GM18909 (cell line): ENCODE measurements at regions not wholly inside any gene's neighbourhood (a gene's known extent, or its start where the extent isn't known, plus 50 kb on each side); places are given as distances from the start of the nearest gene placed in this dataset.

ENCODE experiments used
- ATAC-seq: cut with Tn5 transposase; IDR thresholded peaks from one replicate; pipeline ENCODE4 v1.9.1; 2021; ENCODE audit warnings: mild to moderate bottlenecking; ENCODE audit not compliant: unreplicated experiment, poor library complexity

GRCh38 chr20:48317578-48317977 lies 510.2 kb downstream of the PREX1 start:
- ATAC-seq = no peak

DNA sequence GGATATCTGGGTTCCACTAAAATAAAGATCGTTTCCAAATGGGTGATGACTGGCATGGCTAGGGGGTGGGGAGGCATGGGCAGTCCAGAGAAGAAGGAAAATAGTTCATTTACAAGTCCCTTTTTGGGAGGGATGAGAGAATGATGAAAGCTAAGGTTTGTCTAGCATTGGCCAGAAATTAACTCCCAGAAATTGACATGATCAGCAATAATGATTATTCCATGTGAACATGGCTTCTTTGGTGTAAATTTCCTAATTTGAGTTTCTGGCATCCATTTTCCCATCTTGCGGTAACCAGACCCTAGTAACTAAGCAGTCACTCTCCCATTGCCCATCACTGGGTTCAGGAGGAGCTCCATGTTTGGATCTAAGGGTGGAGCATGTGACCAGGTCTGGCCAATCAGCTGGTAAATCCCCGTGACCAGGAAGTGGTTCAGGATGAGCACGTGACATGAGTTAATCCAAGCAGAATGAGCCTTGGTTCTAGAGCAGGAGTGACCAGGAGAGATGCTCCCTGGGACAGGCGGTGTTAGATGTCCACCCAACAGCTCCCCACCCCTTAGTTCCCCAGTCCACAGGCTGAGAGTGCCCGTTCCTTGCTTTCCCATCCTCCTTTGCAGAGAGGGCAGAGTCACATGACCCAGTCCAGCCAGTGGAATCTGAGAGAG lies 512.7 kb downstream of the PREX1 start:
- no peak for ATAC-seq

DNA sequence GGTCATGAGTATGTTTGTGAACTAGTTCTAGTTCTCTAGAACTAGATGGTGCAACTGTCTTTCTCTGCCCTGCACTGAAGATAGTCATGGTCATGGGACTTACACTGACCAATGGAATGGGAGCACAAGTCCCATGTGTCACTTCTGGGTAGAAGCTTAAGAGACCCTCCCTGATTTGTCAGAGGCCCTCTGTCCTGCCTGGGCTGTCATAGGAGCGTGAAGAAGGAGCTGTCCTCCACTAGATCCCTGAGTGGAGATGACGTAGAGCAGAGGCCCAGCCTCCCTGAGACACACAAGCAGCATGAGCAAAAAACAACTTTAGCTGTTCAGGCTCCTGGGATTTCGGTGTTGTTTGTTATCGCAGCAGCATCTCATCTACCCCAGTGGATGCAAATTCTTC lies 514.5 kb downstream of the PREX1 start:
- ATAC-seq = no peak

DNA sequence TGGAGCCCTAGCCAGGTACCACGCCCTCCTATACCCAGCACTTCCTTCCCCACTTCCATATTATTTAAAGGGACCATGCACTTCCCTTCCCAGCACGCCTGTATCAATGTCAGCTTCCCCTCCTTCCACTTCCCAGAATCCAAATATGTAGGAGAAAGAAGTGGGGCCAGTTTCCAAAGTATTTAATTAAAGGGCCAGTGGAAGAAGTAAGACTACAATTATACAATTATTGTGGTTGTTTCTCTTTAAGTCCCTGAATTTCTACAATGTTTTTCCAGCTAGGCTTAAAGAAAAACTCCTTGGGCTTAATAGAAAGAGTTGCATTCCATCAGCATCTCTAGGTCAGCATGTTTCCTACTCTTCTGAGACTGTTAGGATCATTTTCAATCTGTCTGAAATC lies 515.8 kb downstream of the PREX1 start:
- ATAC-seq = no peak

DNA sequence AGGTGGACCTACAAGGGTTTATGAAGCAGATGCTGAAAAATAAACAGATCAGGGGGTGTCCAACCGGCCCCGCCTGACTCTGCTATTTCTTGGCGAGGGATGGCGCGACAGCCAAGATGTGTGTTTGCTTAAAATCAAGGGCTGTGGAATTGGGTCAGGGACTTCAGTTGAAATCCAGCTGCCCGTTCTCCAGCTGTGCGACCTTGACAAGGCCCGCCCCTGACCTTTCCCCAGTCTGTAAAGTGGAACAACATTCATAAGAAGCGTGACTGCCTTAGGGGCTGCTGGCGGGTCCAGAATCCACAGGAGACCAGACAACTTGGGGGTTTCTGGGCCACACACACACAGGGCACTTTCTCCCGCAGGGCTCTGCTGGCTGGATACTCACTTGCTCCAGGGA lies 517.5 kb downstream of the PREX1 start:
- no peak for ATAC-seq

DNA sequence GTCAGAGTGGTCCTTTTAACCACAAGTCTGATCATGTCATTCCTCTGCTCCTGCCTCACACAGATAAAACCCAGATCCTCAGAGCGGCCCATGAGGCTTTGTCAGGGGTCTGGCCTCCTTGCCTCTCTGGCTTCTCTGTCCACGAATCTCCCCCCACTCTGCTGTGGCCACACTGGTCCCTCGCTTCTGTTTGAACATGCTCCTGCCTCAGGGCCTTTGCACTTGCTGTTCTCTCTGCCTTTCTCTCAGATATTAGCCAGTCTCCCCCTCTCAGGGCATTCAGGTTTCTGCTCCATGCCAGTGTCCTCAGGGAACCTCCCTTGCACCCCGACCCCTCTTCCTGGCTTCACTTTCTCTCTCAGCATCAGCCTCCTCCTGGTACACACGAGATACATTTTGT lies 518.5 kb downstream of the PREX1 start:
- ATAC-seq = no peak

DNA sequence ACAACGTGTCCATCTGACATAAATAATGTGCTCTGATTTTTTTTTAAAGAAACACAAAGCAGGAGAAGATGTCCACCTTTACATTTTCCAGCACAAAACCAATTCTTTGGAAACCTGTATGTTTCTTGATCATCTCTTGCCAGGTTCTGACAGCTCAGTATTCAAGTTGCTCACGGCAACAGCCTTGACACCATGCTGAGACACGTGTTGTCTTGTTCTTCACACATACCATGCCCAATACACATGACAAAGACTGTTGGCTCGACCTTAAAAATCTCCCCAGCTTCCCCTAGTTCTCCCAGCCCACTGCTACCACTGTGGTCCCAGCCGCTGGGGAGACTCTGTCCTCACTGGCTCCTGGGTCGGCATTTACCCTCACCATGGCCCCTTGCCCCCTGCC lies 518.9 kb downstream of the PREX1 start:
- no peak for ATAC-seq

DNA sequence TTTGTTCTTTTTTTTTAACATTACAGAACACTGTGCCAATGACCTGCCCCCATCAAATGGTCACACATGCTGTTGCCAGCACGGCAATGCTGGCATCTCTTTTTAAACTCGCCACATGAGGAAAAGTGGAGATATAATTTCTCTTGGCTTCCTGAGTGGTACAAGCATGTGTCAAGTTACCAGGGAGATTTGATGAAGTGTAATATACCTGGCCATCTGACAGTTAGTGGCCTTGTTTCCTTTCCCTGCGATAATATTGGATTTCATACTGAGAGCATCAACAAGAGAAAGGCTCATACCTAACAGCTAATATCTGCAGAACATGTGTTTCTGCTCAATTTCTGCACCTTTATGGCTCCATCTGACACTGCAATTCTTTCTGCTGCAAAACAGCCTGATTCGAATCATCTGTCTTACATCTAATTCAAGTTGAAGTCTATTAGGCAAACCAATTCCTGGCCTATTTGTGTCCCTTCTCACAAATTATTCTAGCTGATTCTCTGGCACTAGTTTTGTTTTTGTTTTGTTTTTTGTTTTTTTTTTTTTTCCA lies 519.5 kb downstream of the PREX1 start:
- no peak for ATAC-seq

GRCh38 chr20:48307277-48307676 lies 520.5 kb downstream of the PREX1 start:
- ATAC-seq = no peak

- ATAC-seq = no peak
Observed at GRCh38 chr20:48302844-48303542, 517.7 kb upstream of the SULF2 start.

GRCh38 chr20:48302149-48302548 lies 516.9 kb upstream of the SULF2 start:
- ATAC-seq = no peak

DNA sequence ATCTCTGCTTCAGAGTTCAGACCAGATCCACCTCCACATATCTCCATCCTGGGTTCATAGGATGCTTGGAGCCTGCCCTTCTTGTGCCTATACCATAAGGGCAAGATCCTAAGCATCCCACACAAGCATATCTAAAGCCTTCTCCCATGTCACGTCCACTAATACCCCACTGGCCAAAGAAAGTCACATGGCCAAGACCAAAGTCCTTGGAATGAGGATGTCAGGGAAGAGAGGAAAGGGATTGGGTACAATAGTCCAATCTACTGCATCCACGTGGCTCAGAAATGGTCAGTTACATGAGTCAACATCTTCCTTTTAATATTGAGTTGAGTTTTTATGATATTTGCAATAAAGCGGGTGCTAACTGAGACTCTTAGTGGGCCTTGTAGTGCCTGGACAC lies 515.9 kb upstream of the SULF2 start:
- ATAC-seq = no peak

GRCh38 chr20:48300529-48300928 lies 515.2 kb upstream of the SULF2 start:
- ATAC-seq = no peak

DNA sequence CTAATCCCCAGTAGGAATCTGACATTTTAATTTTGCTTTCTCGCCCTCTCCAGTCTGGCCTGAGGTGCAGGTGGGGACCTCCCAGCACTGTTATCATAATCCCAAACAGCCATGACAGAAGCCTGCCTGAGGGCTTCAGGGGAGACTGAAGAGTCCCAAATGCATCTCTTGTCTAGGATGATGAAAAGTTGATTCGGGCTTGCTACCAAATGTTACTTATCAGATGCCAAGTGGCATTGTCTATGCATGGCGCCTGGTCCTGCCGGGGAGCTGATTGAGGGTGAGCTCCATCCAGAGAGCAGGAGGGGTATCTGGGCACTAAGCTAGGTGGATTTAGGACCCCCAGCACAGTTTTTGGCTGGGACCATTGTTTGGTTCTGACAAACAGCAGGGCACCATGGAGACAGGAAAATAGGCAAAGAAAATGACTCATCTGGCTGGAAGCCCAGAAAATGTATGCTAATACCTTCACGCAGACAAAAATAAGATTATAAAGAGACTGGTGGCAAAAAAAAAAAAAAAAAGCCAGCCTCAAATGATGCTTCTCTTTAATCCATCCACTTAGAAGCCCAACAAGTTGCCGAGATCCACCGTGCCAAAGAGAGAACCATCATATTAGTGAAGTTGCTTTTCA lies 513.7 kb upstream of the SULF2 start:
- no peak for ATAC-seq

GRCh38 chr20:48298433-48298832 lies 513.2 kb upstream of the SULF2 start:
- ATAC-seq = no peak

GRCh38 chr20:48295966-48296421 lies 510.7 kb upstream of the SULF2 start:
- no peak for ATAC-seq

GRCh38 chr20:48295445-48295903 lies 510.2 kb upstream of the SULF2 start:
- ATAC-seq = no peak

DNA sequence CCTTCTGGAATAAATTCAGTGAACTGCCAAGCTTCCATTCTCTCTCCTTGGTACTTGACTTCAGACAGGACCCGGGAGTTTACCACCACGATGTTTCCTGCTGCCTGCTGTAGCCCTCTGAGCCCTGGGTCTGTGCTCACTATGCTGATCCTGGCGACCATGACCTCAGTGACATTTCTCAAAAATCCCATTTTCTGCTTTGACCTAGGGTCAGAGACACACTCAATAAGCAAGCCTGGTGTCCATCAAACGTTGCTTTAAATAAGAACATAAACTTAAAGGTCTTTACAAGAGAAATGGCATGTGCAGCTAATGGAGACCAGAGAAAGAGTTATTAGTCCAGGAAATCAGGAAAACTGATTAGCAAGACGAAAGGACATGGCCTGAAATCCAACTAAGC lies 509.7 kb upstream of the SULF2 start:
- ATAC-seq = no peak

- ATAC-seq = no peak
Observed at GRCh38 chr20:48294196-48294595, 508.9 kb upstream of the SULF2 start.

DNA sequence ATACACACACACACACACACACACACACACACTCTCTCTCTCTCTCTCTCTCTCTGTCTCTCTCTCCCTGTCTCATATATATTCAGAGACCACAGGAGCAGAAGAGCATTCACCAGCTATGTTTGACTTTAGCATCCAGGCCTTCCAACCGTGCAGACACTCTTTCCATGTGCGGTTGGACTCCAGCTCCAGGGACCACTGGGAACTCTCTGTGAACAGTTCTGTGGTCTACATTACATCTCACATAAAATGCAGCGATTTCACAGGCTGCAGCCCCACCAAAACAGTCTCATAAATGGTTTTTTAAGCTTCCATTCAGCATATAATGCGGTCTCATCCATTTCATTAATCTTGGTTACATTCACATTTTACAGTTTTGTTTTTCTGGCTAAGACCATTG lies 508.4 kb upstream of the SULF2 start:
- ATAC-seq = no peak

- no peak for ATAC-seq
Observed at GRCh38 chr20:48292806-48293205, 507.5 kb upstream of the SULF2 start.
